Astrocyte of the cerebellum (primary cell): ENCODE measurements at regions not wholly inside any gene's neighbourhood (a gene's known extent, or its start where the extent isn't known, plus 50 kb on each side); places are given as distances from the start of the nearest gene placed in this dataset.

Experiments
- DNase-seq: peaks from one replicate; pipeline ENCODE4 v3.0.0-alpha.2; 2011; ENCODE audit warnings: low read depth
- H3K4me3 ChIP-seq: 2 replicates; pipeline ENCODE4 v1.5.1; 2011; ENCODE audit warnings: mild to moderate bottlenecking, low read depth, low read length, moderate library complexity
- in situ Hi-C: cut with HindIII; loops from 2 replicates; pipeline ENCODE4 v1.10.0; 2017; ENCODE audit warnings: low sequenced_read_pairs
- TF ChIP-seq, protein P1 (sequence below): IDR thresholded peaks from 2 replicates; pipeline ENCODE4 v1.5.1; 2012; ENCODE audit warnings: low read length, low read depth, moderate library complexity, mild to moderate bottlenecking; ENCODE audit errors: missing control alignments

DNA sequence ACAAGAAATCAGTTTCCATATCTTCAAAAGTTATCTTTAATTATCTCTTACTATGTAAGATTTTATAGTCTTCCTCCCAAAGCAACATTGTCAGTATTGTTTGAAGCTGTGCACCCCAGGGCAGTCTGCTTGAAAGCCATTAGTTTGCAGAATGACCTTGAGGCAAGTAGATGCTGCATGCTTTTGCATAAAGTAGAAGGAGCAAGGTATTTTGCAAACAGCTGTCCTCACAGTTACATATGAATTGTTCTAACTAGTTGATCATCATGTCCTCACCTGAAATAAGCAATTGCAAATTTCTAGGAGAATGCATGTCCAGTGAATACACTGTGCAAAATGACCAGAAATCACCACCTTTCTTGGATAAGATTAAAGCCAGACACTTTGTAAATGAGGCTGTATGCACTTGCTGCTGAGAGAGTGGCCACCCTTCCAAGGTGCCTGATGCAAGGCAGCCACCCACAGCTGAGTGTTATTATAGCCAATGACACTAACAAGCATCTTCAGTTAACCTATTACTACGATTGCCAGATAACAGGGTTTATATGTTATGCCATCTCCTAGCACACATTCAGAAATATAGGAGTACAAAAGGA, 730.0 kb upstream of the TMEM132C start:
- H3K4me3 ChIP-seq: no peak overlapping the region
- in situ Hi-C loops: no loop called here
- TF ChIP-seq, protein P1, sequence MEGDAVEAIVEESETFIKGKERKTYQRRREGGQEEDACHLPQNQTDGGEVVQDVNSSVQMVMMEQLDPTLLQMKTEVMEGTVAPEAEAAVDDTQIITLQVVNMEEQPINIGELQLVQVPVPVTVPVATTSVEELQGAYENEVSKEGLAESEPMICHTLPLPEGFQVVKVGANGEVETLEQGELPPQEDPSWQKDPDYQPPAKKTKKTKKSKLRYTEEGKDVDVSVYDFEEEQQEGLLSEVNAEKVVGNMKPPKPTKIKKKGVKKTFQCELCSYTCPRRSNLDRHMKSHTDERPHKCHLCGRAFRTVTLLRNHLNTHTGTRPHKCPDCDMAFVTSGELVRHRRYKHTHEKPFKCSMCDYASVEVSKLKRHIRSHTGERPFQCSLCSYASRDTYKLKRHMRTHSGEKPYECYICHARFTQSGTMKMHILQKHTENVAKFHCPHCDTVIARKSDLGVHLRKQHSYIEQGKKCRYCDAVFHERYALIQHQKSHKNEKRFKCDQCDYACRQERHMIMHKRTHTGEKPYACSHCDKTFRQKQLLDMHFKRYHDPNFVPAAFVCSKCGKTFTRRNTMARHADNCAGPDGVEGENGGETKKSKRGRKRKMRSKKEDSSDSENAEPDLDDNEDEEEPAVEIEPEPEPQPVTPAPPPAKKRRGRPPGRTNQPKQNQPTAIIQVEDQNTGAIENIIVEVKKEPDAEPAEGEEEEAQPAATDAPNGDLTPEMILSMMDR: no peak
- DNase-seq: no peak

DNA sequence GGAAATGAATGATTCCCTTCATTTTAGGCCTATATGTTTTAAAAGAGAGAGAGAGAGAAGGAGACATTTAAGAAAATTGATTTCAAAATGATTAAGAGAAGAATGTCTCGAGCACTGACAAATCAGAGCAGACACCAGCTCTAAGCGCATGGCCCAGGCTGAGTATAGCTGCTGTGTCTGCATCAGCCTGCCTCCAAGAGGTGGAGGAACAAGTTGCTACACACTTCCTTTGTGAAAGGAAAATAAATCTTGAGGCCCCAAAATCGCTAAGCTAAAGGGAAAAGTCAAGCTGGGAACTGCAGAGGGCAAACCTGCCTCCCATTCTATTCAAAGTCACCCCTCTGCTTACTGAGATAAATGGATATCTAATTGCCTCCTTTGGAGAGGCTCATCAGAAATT, 728.7 kb upstream of the TMEM132C start:
- TF ChIP-seq, protein P1: no peak
- no peak overlapping the region for H3K4me3 ChIP-seq
- in situ Hi-C loops: no loop called here
- DNase-seq: no peak

DNA sequence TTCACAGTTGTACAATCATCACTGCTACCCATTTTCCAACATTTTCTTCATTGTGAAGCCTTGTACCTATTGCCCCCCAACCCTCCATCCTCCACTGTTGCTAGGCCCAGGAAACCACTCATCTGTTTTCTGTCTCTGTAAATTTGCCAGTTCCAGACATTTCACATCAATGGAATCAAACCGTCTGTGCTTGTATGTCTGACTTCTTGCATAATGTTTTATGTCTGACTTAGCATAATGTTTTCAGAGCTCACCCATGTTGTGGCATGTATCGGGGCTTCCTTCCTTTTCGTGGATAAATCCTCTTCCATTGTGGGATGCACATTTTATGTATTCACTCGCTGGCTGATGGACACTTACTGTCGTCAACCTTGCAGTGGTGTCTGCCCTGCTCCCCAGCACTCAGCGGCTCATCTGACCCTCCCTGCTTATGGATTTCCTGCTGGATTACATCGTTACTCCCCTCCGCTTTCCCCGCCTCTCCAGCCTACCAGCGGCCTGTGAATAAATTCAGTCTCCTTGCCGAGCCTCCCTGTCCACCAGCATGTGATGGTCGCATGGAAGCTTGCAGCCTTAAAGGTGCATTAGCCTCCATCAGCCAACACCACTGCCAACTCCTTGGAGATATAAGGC, 727.6 kb upstream of the TMEM132C start:
- no peak overlapping the region for H3K4me3 ChIP-seq
- no peak for DNase-seq
- TF ChIP-seq, protein P1: no peak
- in situ Hi-C loops: no loop called here

DNA sequence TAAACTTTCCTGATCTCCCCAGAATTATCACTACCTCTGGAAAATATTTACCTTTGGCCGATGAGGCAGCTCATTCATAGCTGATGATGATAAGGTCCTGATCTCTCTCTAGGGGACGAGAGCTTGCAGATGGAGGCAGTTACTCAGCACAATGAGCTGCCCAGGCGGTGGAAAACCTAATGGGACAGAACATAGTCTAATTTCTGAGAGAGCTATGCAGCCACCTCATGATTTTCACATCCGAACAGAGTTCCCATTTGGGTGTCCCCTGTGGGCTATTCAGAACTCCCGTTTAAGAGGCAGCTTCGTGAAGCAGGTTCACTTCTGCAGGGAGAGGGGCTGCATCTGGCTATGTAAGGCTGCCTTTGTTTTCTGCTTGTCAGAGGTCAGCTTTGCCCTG, 724.6 kb upstream of the TMEM132C start:
- H3K4me3 ChIP-seq: no peak overlapping the region
- DNase-seq: no peak

DNA sequence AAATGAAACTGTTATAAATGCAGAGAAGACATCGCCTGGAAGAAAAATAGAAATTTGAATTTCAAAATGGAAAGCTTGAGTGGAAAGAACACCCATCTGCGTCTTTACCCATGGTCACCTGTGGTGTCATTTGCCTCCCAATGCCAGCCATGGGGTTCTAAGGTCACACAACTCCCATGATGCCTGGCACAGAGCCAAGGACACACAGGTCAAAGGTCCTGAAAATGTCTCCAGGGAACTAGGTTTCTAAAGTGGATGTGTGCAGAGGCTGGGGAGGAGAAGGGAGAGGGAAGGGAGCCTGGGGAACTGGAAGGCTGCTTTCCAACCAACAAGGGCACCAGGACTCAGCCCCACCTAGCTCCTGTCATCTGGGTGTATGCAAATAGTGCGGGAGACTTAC, 724.0 kb upstream of the TMEM132C start:
- in situ Hi-C loops: no loop called here
- DNase-seq: no peak
- no peak overlapping the region for H3K4me3 ChIP-seq
- TF ChIP-seq, protein P1: no peak

More for the DNA sequence above, 724.6 kb upstream of the TMEM132C start:
- in situ Hi-C loops: no loop called here
- TF ChIP-seq, protein P1: no peak

DNA sequence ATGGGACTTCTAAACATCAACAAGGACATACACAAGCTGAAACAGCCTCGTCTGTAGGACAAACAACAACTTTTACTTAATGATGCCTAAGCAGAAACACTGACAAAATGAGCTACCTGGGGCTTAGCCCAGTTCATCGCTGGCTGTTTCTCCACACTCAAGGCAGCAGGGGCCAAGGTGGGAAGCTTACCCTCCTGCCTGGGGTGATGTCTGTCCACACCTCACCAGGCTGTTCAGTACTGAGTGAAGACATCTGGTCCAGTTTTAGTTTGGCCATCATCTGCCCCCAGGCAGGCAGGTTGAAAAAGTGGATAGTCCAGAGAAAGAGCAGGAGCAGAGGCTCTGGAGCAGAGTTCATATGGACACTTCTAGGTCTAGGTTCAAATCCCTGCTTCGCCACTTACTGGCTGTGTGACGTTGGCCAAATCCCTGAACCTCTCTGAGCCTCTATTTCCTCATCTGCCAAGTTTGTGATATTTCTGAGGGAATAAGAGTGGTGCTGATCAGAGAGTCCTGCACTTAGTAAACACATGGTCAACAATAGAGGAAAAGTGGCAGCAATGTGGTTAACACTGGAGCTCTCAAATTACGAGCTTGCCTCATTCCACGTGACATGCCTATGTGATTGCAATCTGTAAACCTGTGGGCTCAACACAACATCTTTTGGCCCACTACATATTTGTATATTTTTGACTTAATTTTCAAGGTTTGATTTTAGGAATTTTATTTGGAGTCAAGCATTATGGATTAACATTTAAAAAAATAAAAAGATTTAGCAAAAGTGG, 720.1 kb upstream of the TMEM132C start:
- TF ChIP-seq, protein P1: no peak
- DNase-seq: no peak
- in situ Hi-C loops: no loop called here
- no peak overlapping the region for H3K4me3 ChIP-seq
